SK-N-SH (cell line): ENCODE measurements at regions not wholly inside any gene's neighbourhood (a gene's known extent, or its start where the extent isn't known, plus 50 kb on each side); places are given as distances from the start of the nearest gene placed in this dataset.

ENCODE experiments used
- ELF1 ChIP-seq: IDR thresholded peaks from 2 replicates; pipeline ENCODE4 v1.4.0; 2012
- EP300 ChIP-seq, 2 experiments: IDR thresholded peaks; 2 replicates each; pipeline versions ENCODE4 v1.4.0 to v1.6.1; 2012; ENCODE audit warnings: borderline replicate concordance in 1 of 2, low read depth in 1 of 2, low read length in 1 of 2
- FOSL2 ChIP-seq: IDR thresholded peaks from 2 replicates; pipeline ENCODE4 v1.4.0; 2012; ENCODE audit warnings: low read depth, mild to moderate bottlenecking, moderate library complexity, borderline replicate concordance
- GATA2 ChIP-seq: sonication (generic); formaldehyde crosslinking; IDR thresholded peaks from 2 replicates; pipeline ENCODE4 v1.5.0; 2020; ENCODE audit warnings: mild to moderate bottlenecking, missing genetic modification reagents
- MAX ChIP-seq: IDR thresholded peaks from 2 replicates; pipeline ENCODE4 v1.4.0; 2012; ENCODE audit warnings: low read depth
- MEF2A ChIP-seq: IDR thresholded peaks from 2 replicates; pipeline ENCODE4 v1.4.0; 2012; ENCODE audit warnings: low read depth, borderline replicate concordance
- RFX5 ChIP-seq: IDR thresholded peaks from 2 replicates; pipeline ENCODE4 v1.6.1; 2012; ENCODE audit warnings: mild to moderate bottlenecking, improper control_type of control experiment, low read length
- TAF1 ChIP-seq: IDR thresholded peaks from 2 replicates; pipeline ENCODE4 v1.6.1; 2012; ENCODE audit warnings: low read depth, mild to moderate bottlenecking, low read length, moderate library complexity, borderline replicate concordance
- TCF12 ChIP-seq: IDR thresholded peaks from 2 replicates; pipeline ENCODE4 v1.4.0; 2012
- TF ChIP-seq, protein P1 (sequence below): fragments of 200-600 bp; sonication (generic); IDR thresholded peaks from 2 replicates; pipeline ENCODE4 v1.6.1; 2017; ENCODE audit warnings: antibody characterized with exemption, mild to moderate bottlenecking, moderate library complexity

DNA sequence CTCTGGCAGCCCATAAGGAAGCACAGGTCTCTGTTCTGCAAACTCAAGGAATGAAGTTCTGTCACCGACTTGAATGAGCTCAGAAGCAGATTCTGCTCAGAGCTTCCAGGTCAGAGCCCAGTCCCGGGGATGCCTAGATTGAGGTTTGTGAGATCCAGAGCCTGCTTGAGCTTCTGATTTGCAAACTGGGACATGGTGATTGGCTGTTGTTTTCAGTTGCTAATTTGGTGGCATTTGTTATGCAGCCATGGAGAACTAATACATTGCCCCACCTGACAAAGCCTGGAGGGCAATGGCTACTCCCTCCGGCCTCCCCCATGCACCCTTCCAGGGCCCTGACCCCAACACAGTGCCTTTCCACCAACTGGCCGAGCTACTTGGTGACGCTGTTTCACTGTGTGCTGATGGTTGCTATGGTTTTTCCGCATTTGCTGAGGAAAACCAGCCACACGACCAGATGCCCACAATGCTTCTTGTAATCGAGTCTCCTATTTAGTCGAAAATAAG, 379.5 kb upstream of the ATP10A start:
- TF ChIP-seq RFX5, result no peak
- TF ChIP-seq, protein P1, sequence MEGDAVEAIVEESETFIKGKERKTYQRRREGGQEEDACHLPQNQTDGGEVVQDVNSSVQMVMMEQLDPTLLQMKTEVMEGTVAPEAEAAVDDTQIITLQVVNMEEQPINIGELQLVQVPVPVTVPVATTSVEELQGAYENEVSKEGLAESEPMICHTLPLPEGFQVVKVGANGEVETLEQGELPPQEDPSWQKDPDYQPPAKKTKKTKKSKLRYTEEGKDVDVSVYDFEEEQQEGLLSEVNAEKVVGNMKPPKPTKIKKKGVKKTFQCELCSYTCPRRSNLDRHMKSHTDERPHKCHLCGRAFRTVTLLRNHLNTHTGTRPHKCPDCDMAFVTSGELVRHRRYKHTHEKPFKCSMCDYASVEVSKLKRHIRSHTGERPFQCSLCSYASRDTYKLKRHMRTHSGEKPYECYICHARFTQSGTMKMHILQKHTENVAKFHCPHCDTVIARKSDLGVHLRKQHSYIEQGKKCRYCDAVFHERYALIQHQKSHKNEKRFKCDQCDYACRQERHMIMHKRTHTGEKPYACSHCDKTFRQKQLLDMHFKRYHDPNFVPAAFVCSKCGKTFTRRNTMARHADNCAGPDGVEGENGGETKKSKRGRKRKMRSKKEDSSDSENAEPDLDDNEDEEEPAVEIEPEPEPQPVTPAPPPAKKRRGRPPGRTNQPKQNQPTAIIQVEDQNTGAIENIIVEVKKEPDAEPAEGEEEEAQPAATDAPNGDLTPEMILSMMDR, result no peak
- no peak for TF ChIP-seq EP300 (IDR thresholded peaks at IDR 0.05; ENCODE audit: borderline replicate concordance in 1 of 2, low read depth in 1 of 2, low read length in 1 of 2)
- no peak for TF ChIP-seq ELF1
- no peak for TF ChIP-seq TCF12
- TF ChIP-seq FOSL2, result no peak
- TF ChIP-seq MAX, result no peak
- TF ChIP-seq GATA2 (CRISPR knock-in tag), result no peak
- no peak for TF ChIP-seq MEF2A
- no peak for TF ChIP-seq TAF1
